ENCODE measurements at regions not wholly inside any gene's neighbourhood (a gene's known extent, or its start where the extent isn't known, plus 50 kb on each side); places are given as distances from the start of the nearest gene placed in this dataset.
"Not testable (repeated sequence)": the region's sequence is repeated elsewhere in the genome, so short reads cannot be mapped to it uniquely, and the experiment has no call there.

- TF ChIP-seq CTCF (IDR thresholded peaks at IDR 0.05; ENCODE audit: extremely low read depth, missing control alignments) = no peak
- DNase-seq (ENCODE audit: low spot score) = no peak
Observed at GRCh38 chr1:99374109-99374508, 109.8 kb downstream of the PLPPR4 start.

- DNase-seq (ENCODE audit: low spot score) = not testable (repeated sequence)
Observed at GRCh38 chr1:99374693-99375092, 110.4 kb downstream of the PLPPR4 start.

- no peak for TF ChIP-seq CTCF (IDR thresholded peaks at IDR 0.05; ENCODE audit: extremely low read depth, missing control alignments)
- DNase-seq (ENCODE audit: low spot score) = no peak
Observed at GRCh38 chr1:99384021-99384420, 119.7 kb downstream of the PLPPR4 start.

GRCh38 chr1:99385852-99386251, 121.6 kb downstream of the PLPPR4 start:
- TF ChIP-seq CTCF (IDR thresholded peaks at IDR 0.05; ENCODE audit: extremely low read depth, missing control alignments) = no peak
- DNase-seq (ENCODE audit: low spot score) = no peak

GRCh38 chr1:99396389-99396788, 132.1 kb downstream of the PLPPR4 start:
- DNase-seq (ENCODE audit: low spot score) = no peak

GRCh38 chr1:99397029-99397428, 132.7 kb downstream of the PLPPR4 start:
- TF ChIP-seq CTCF (IDR thresholded peaks at IDR 0.05; ENCODE audit: extremely low read depth, missing control alignments) = no peak
- no peak for DNase-seq (ENCODE audit: low spot score)

More at GRCh38 chr1:99396389-99396788, 132.1 kb downstream of the PLPPR4 start:
- TF ChIP-seq CTCF (IDR thresholded peaks at IDR 0.05; ENCODE audit: extremely low read depth, missing control alignments) = no peak

- DNase-seq (ENCODE audit: low spot score) = no peak
- no peak for TF ChIP-seq CTCF (IDR thresholded peaks at IDR 0.05; ENCODE audit: extremely low read depth, missing control alignments)
Observed at GRCh38 chr1:99397863-99398262, 133.6 kb downstream of the PLPPR4 start.

- not testable (repeated sequence) for DNase-seq (ENCODE audit: low spot score)
Observed at GRCh38 chr1:99401556-99401955, 137.3 kb downstream of the PLPPR4 start.

GRCh38 chr1:99404399-99404798, 140.1 kb downstream of the PLPPR4 start:
- DNase-seq (ENCODE audit: low spot score) = not testable (repeated sequence)

- not testable (repeated sequence) for DNase-seq (ENCODE audit: low spot score)
Observed at GRCh38 chr1:99405325-99405724, 141.0 kb downstream of the PLPPR4 start.

Measured in GM20000 (cell line).